Stomach (tissue), 4 donors: ENCODE measurements at regions not wholly inside any gene's neighbourhood (a gene's known extent, or its start where the extent isn't known, plus 50 kb on each side); places are given as distances from the start of the nearest gene placed in this dataset.

Experiments
- EP300 ChIP-seq: sonication (generic); formaldehyde crosslinking; IDR thresholded peaks from one replicate; pipeline ENCODE4 v1.6.1; 2017; ENCODE audit warnings: antibody characterized with exemption
- POLR2A ChIP-seq, 4 donors: fragments of 450-650 bp; IDR thresholded peaks; one replicate each; pipeline ENCODE4 v1.6.1; 2016; ENCODE audit warnings: antibody characterized with exemption in 4 of 4, control low read depth in 2 of 4, mild to moderate bottlenecking in 1 of 4, moderate library complexity in 1 of 4
- POLR2AphosphoS5 ChIP-seq, 3 donors: sonication (generic); formaldehyde crosslinking; IDR thresholded peaks; one replicate each; pipeline ENCODE4 v1.6.1; 2016; ENCODE audit warnings: antibody characterized with exemption in 3 of 3
- TF ChIP-seq, protein P1 (sequence below), 7 experiments: fragments of 450-650 bp in 4 of 7; fragments of 200-600 bp in 3 of 7; sonication (generic) in 3 of 7; IDR thresholded peaks; one replicate each; pipeline ENCODE4 v1.5.1; 2016 to 2019; ENCODE audit warnings: antibody characterized with exemption in 7 of 7, control low read depth in 2 of 7, mild to moderate bottlenecking in 1 of 7

DNA sequence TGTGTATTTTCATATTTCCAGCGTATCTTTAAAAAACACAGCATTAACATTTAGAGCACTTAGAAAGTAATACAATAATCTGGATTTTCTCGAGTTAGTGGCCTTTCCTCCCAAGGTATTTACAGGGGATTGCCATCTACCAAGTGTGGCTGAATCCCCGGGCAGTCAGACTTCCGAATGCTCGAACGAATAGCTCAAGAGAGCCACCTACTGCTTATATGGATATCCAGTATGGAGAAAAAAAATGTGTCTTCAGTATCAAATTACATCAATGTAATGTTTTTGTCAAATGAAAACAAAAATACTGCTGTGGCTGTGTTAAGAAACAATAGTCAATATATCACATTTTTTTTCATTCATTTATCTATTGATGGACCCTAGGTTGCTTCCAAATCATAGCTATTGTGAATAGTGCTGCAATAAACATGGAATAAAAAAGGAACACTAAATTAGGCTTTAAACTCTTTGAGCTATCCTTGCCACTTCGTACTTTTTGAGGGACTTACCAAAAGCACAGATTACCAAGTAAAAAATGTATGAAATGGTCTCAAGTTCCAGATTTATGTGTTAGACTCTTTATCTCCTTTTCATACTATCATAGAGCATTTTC is 654.5 kb upstream of the PTCHD4 start:
- TF ChIP-seq POLR2A (IDR thresholded peaks at IDR 0.05) (no peak), POLR2AphosphoS5 (IDR thresholded peaks at IDR 0.05) (no peak), EP300 (no peak)
- TF ChIP-seq, protein P1, sequence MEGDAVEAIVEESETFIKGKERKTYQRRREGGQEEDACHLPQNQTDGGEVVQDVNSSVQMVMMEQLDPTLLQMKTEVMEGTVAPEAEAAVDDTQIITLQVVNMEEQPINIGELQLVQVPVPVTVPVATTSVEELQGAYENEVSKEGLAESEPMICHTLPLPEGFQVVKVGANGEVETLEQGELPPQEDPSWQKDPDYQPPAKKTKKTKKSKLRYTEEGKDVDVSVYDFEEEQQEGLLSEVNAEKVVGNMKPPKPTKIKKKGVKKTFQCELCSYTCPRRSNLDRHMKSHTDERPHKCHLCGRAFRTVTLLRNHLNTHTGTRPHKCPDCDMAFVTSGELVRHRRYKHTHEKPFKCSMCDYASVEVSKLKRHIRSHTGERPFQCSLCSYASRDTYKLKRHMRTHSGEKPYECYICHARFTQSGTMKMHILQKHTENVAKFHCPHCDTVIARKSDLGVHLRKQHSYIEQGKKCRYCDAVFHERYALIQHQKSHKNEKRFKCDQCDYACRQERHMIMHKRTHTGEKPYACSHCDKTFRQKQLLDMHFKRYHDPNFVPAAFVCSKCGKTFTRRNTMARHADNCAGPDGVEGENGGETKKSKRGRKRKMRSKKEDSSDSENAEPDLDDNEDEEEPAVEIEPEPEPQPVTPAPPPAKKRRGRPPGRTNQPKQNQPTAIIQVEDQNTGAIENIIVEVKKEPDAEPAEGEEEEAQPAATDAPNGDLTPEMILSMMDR (IDR thresholded peaks at IDR 0.05), result peak in 4 of 7 experiments; percentile 22 to 47 (median 30)
